Retina (tissue), 1 donor: ENCODE measurements at regions not wholly inside any gene's neighbourhood (a gene's known extent, or its start where the extent isn't known, plus 50 kb on each side); places are given as distances from the start of the nearest gene placed in this dataset.
"Not testable (repeated sequence)": the region's sequence is repeated elsewhere in the genome, so short reads cannot be mapped to it uniquely, and the experiment has no call there.

ENCODE experiments used
- DNase-seq: peaks from one replicate; pipeline ENCODE4 v3.0.0-alpha.2; 2016

DNA sequence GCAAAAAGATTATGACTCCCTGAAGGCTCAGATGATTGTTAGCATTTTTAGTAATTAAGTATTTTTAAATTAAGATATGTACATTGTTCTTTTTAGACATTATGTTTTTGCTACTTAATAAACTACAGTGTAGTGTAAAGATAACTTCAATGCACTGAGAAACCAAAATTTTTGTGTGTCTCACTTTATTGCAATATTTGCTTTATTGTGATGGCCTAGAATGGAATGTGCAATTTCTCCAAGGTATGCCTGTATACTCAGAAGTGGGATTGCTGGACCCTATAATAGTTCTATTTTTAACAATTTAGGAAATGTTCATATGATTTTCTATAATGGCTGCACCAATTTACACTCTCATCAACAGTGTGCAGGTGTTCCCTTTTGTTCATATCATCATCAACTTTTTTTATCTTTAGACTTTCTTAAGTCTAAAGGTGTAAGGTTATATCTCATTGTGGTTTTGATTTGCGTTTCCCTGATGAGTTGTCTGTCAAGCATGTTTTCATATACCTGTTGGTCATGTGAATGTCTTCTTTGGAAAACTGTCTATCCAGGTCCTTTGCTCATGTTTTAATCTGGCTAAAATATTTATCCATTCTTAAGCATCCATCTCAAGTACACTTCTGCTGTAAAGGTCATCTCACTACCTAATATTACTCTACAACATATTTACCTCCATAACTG is 1323.5 kb upstream of the LRRTM3 start:
- no peak for DNase-seq

DNA sequence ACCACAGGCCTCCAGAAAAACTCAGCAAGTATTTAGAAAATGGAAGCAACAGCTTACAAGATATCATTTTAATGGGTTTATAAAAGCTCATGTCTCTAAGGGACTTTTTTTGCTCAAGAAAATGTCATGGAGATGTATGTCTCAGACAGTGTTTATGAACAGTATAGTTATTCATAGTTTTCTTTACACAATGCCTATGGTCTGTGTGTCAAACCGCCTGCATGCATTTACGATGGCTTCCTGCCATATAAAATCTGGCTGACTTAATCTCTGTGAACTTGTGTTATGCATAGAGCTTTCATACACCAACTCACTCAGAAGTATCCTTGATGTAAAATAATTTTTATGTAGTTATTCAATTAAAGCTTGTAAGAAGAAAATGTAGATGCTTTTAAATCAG is 1314.2 kb upstream of the LRRTM3 start:
- DNase-seq, result no peak

DNA sequence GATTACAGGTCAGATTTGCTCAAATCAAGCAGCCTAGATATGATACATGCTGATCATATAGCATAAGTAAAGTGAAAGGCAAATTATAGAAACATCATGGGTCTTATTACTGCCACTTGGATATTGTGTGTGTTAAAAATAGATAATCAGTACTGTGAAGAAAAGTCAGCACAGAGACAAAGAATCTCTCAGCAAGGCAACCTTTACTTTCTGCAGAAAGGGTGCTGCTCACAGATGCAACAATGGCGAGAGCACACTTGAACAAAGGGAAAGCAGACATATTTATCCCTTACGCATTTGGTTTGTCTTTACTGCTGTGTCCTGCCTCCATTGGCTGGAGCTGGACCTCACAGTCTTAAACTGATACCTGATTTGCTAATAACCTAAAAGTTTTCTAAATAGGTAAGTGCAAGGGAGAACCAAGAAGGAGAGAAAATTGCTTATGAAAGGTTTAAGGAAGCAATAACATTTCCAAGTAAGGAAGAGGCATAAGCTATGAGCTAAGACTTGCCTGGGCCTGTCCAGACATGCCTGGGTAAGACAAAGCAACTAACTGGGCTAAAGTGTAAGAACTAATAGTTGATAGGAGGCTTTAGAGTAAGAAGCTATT is 1310.8 kb upstream of the LRRTM3 start:
- no peak for DNase-seq

- DNase-seq, result no peak
These were observed 1307.7 kb upstream of the LRRTM3 start for GRCh38 chr10:65618126-65618525.

DNA sequence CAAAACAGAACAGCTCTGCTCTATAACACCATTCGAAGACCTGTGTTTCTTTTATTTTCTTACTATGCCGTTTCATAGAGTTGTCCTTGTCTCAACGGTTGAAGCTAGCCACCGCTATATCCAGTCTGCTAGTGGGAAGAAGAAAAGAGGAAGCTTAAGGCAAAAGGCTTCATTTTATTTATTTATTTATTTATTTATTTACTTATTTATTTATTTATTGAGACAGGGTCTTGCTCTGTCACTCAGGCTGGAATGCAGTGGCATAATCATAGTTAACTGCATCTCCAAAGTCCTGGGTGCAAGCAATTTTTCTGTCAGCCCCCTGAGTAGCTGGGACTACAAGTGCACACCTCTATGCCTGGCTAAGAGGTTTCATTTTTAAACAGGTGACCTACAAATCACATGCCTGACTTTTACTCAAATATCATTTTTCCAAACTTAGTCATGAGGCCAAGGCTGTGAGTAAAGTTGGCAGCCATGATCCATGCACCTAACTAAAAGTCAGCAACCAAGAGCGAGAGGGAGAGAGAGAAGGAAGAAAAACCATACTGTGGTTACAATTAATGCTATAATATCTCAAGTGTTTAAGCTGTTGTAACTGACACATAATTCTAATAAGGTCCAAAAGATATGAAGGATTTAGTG is 1305.3 kb upstream of the LRRTM3 start:
- no peak for DNase-seq

DNA sequence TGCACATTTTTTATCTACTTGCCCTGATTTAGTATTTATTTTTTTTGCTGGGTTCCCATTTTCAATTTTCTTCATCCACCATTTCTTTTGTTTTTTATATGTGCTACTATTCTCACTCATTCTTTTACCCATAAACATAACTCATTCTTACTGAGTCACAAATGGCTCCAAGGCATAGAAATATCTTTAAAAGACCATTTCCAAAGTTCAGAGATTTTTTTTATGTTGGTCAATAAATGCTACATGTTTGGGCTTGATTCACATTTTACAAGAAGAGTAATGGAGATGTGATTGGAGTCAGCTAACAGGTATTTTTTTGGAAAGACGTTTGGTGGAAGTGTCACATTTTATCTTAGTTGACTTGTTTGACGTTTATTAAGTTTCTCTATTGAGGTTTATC is 1303.2 kb upstream of the LRRTM3 start:
- no peak for DNase-seq

- DNase-seq, result no peak
These were observed 1297.2 kb upstream of the LRRTM3 start for GRCh38 chr10:65628493-65629139.

- no peak for DNase-seq
These were observed 1265.8 kb upstream of the LRRTM3 start for GRCh38 chr10:65660006-65660405.

DNA sequence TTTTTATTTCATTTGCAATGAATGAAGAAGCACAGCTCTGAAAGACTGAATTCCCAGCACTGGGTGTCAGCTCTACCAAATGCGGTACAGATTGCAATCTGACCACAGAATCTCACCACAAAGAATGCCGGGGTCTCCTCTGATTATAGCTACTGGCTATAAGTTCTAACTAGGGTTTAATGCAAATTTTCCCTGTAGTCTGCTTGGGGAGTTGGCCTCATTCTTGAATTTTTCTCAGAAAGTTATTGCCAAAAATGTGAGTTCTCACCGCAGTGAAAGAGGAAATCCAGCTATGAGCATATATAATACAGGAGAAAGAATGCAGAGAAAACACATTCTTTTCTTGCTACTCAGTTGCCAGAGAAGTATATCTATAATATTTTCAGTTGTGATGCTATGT is 1255.7 kb upstream of the LRRTM3 start:
- no peak for DNase-seq

- not testable (repeated sequence) for DNase-seq
These were observed 1255.2 kb upstream of the LRRTM3 start for GRCh38 chr10:65670596-65670995.

GRCh38 chr10:65675236-65675635 is 1250.6 kb upstream of the LRRTM3 start:
- DNase-seq, result no peak

GRCh38 chr10:65684896-65685295 is 1240.9 kb upstream of the LRRTM3 start:
- DNase-seq, result no peak

- no peak for DNase-seq
These were observed 1224.6 kb upstream of the LRRTM3 start for GRCh38 chr10:65701168-65701776.

DNA sequence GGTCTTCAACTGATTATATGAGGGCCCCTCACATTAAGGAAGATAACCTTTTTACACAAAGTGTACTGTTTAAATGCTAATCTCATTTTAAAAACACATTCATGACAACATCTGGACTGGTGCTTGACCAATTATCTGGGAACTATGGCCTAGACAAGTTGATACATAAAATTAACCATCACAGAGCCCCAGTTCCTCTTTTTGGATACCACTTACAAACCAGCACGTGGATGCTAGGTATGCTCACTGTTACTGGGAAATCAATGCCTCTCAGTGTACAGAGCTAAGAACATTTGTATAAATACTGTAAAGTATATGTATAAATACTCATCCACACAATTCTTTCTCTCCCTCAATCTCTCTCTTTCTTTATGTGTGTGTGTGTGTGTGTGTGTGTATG is 1217.8 kb upstream of the LRRTM3 start:
- no peak for DNase-seq

DNA sequence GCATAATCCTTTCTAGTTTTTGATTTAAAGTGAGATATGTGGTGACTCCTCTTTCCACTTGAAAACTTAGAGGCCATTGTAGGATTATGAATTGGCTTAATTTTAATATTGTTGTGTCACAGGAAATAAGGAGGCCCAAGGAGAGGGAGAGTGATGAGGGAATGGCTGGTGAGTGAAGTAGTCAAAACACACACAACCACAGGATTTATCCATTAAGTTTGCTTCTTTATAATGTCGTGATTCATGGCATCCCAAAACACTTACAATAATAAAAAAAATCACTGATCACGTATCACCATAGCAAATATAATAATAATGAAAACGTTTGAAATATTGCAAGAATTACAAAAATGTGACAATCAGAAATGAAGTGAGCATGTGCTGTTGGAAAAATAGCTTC is 1215.5 kb upstream of the LRRTM3 start:
- DNase-seq, result no peak

DNA sequence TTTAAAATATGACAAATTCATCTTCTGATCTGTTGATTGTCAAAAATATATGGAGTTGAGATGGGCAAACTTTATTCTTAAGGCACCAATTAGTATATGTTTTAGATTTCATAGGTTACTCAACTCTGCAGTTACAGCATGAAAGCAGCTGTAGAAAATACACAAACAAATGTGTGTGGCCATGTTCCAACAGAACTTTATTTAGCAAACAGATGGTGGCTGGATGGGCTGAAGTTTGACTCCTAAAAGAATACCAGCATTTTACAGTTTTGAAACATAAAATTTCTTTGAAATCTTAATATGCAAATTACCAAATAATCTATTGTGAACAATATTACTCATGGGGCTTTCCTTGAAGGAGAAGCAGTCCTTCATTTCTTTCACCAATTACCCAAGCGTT is 1206.0 kb upstream of the LRRTM3 start:
- DNase-seq, result no peak

DNA sequence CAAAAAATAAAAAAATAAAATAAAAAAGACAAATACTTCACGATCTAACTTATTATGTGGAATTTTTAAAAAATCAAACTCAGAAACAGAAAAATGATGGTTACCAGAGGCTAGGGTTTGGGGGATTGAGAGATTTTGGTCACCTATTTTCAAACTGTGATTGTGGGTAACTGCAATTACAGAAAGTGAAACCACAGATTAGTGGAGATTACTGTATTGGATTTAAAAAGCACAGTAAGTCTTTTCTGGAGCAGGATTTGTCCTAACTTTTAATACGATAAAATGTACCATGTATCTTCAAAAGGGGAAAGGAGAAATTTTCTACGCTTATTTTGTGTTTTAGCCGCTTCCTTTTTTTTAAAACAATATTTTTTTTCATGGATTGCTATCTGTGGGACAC is 1204.9 kb upstream of the LRRTM3 start:
- DNase-seq, result no peak

DNA sequence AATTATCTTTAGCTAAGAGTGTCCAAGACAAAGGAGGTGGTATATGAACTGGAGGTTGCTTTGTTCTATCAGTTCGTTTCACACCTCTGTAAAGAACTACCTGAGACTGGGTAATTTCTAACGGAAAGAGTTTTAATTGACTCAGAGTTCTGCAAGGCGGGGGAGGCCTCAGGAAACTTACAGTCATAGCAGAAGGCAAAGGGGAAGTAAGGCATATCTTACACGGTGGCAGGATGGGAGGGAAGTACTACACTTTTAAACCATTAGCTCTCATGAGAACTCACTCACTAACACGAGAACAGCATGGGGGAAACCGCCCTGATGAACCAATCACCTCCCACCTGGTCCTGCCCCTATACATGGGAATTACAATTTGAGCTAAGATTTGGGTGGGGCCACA is 1202.3 kb upstream of the LRRTM3 start:
- DNase-seq, result no peak

DNA sequence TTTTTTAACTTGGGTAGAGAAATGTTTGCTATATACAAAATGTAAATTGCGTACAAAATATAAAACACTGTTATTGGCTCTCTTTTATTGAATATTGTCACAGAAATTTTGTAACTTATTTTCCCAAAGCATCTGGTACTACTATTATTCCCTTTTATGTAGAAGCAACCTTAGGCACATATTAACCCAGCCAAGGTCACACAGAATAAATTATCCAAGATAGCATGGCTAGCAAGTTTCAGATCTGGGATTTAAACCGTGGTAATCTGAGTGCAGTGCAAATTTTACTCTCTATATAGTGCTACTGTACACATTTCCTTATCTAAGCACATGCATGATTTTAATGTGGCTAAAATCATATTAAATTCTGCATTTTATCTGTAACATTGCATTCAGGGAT is 1190.5 kb upstream of the LRRTM3 start:
- no peak for DNase-seq

DNA sequence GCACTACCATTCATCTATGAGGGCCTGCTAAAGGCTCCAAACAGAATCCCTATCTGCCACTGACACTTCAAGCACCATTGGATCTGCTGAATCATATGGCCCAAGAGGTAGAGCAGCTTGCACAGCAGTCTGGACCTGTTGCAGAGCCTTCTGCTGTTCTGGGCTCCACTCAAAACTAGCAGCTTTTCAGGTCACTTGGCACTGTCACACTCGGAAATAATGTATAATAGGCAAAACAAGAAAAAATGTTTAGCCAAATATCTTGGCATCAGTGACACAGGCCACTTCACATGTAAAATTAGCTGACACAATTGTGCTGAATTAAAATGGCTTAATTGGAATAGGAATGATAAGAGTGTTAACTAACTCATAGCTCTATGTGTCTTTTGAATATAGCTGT is 1182.9 kb upstream of the LRRTM3 start:
- no peak for DNase-seq

GRCh38 chr10:65751218-65751617 is 1174.6 kb upstream of the LRRTM3 start:
- DNase-seq, result no peak

- DNase-seq, result no peak
These were observed 1173.9 kb upstream of the LRRTM3 start for GRCh38 chr10:65751896-65752295.

DNA sequence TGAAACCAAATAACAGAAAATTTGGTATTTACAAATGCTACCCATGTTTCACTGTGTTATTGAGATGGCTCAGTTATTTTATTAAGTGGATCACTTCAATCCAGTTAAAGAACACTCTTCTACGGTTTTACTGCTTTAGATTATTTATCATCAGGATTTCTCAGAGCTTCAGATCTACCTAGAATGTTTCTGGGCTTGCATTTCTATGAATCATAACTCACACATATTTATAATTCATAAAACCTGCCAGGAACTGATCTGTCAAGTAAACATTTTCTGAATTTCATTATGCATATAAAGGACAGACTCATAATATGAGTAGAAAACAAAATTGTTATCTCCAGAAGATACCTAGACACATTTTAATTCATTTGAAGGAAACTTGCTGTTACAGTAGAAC is 1172.3 kb upstream of the LRRTM3 start:
- no peak for DNase-seq

- no peak for DNase-seq
These were observed 1171.7 kb upstream of the LRRTM3 start for GRCh38 chr10:65754112-65754511.
